H1 (cell line): ENCODE measurements at regions not wholly inside any gene's neighbourhood (a gene's known extent, or its start where the extent isn't known, plus 50 kb on each side); places are given as distances from the start of the nearest gene placed in this dataset.

Source experiments
- CTCF ChIA-PET: fragments of 300-600 bp; sonication (Branson Sonifier 250); formaldehyde crosslinking; loops from one replicate; lab custom pipeline; 2021; ENCODE audit not compliant: partially characterized antibody; lab: Charles Lee
- POLR2A ChIA-PET: fragments of 300-600 bp; sonication (Branson Sonifier 250); formaldehyde crosslinking; loops from one replicate; lab custom pipeline; 2021; ENCODE audit warnings: inconsistent platforms; ENCODE audit not compliant: partially characterized antibody; lab: Charles Lee
- DNase-seq, 2 experiments: peaks; one replicate each; pipeline versions ENCODE4 v3.0.0 to v3.0.0-alpha.2; 2010 to 2022; ENCODE audit warnings: low spot score in 2 of 2, low read depth in 1 of 2, mixed read lengths in 1 of 2
- FAIRE-seq: peaks from 2 replicates; lab custom pipeline; 2011; peaks lifted over from hg19 to GRCh38; lab: Jason Lieb, UNC
- H2AFZ ChIP-seq: 2 replicates; pipeline ENCODE4 v1.8.1; 2012; ENCODE audit warnings: low read length, inconsistent platforms
- H2AK5ac ChIP-seq: 2 replicates; pipeline ENCODE4 v1.6.1; 2013; ENCODE audit warnings: low read depth, low read length
- H2BK120ac ChIP-seq: replicated peaks from 2 replicates; pipeline ENCODE3; 2013; ENCODE audit warnings: low read depth, low read length, inconsistent platforms
- H2BK12ac ChIP-seq: 2 replicates; pipeline ENCODE4 v1.6.1; 2013; ENCODE audit warnings: low read depth, low read length
- H2BK15ac ChIP-seq: 2 replicates; pipeline ENCODE4 v1.6.1; 2013; ENCODE audit warnings: low read length
- H2BK20ac ChIP-seq: 2 replicates; pipeline ENCODE4 v1.6.1; 2013; ENCODE audit warnings: low read length
- H2BK5ac ChIP-seq: 2 replicates; pipeline ENCODE4 v1.6.1; 2013; ENCODE audit warnings: low read depth, low read length
- H3K14ac ChIP-seq: 2 replicates; pipeline ENCODE4 v1.6.1; 2013; ENCODE audit warnings: inconsistent platforms; ENCODE audit not compliant: insufficient read length
- H3K18ac ChIP-seq: 2 replicates; pipeline ENCODE4 v1.6.1; 2013; ENCODE audit warnings: low read length; ENCODE audit errors: extremely low read depth
- H3K23ac ChIP-seq: 2 replicates; pipeline ENCODE4 v1.6.1; 2013; ENCODE audit warnings: inconsistent platforms; ENCODE audit not compliant: insufficient read length
- H3K23me2 ChIP-seq: 2 replicates; pipeline ENCODE4 v1.6.1; 2013; ENCODE audit warnings: low read depth, low read length
- H3K27ac ChIP-seq: 2 replicates; pipeline ENCODE4 v1.6.1; 2011; ENCODE audit warnings: low read depth, low read length, inconsistent platforms
- H3K27me3 ChIP-seq, 4 experiments: replicated peaks in 1 of 4; 1 replicate in 1 of 4; 2 replicates in 3 of 4; pipeline versions ENCODE4 v1.6.1 to v1.8.1; 2011 to 2013; ENCODE audit warnings: low read length in 3 of 4, mild to moderate bottlenecking in 3 of 4, inconsistent platforms in 2 of 4, mixed read lengths in 2 of 4, moderate library complexity in 1 of 4; ENCODE audit not compliant: control insufficient read depth in 3 of 4, insufficient read depth in 3 of 4; ENCODE audit errors: extremely low read depth in 1 of 4
- H3K36me3 ChIP-seq, 4 experiments: 2 replicates each; pipeline versions ENCODE4 v1.6.1 to v1.8.1; 2011 to 2013; ENCODE audit warnings: mild to moderate bottlenecking in 4 of 4, low read length in 3 of 4, moderate library complexity in 2 of 4, control low read depth in 1 of 4, inconsistent platforms in 1 of 4; ENCODE audit not compliant: insufficient read depth in 4 of 4, control insufficient read depth in 2 of 4
- H3K4ac ChIP-seq: replicated peaks from 2 replicates; pipeline ENCODE3; 2013; ENCODE audit warnings: low read length, low read depth, mixed read lengths, inconsistent platforms; ENCODE audit not compliant: insufficient read length
- H3K4me1 ChIP-seq, 4 experiments: replicated peaks in 1 of 4; 1 replicate in 1 of 4; 2 replicates in 3 of 4; pipeline versions ENCODE4 v1.6.1 to v1.8.1; 2011 to 2013; ENCODE audit warnings: low read length in 3 of 4, inconsistent platforms in 2 of 4, mixed read lengths in 1 of 4; ENCODE audit not compliant: insufficient read depth in 4 of 4, control insufficient read depth in 3 of 4
- H3K4me2 ChIP-seq, 2 experiments: 2 replicates each; pipeline versions ENCODE4 v1.6.1 to v1.8.1; 2011 to 2013; ENCODE audit warnings: low read depth in 2 of 2, low read length in 2 of 2, control low read depth in 1 of 2, inconsistent platforms in 1 of 2, mild to moderate bottlenecking in 1 of 2; ENCODE audit not compliant: insufficient read depth in 1 of 2
- H3K4me3 ChIP-seq, 4 experiments: fragments of 200-600, 300-600 bp in 1 of 4; sonication (generic), shearing (Covaris generic), sonication (Bioruptor Twin) in 1 of 4; 2 replicates each; pipeline versions ENCODE4 v1.5.1 to v1.8.1; 2011 to 2016; ENCODE audit warnings: low read length in 4 of 4, low read depth in 3 of 4, control low read depth in 2 of 4, inconsistent platforms in 2 of 4, mild to moderate bottlenecking in 2 of 4, mixed read lengths in 1 of 4, moderate library complexity in 1 of 4; ENCODE audit not compliant: insufficient read depth in 2 of 4; ENCODE audit errors: extremely low read depth in 1 of 4
- H3K56ac ChIP-seq: replicated peaks from 2 replicates; pipeline ENCODE3; 2013; ENCODE audit warnings: low read depth, mild to moderate bottlenecking, mixed read lengths, low read length, inconsistent platforms; ENCODE audit not compliant: insufficient read length
- H3K79me1 ChIP-seq: 2 replicates; pipeline ENCODE4 v1.6.1; 2013; ENCODE audit warnings: low read depth, low read length, control low read depth
- H3K79me2 ChIP-seq, 2 experiments: 2 replicates each; pipeline versions ENCODE4 v1.6.1 to v1.8.1; 2012 to 2013; ENCODE audit warnings: low read length in 2 of 2, mild to moderate bottlenecking in 2 of 2, inconsistent platforms in 1 of 2; ENCODE audit not compliant: insufficient read depth in 2 of 2, control insufficient read depth in 1 of 2
- H3K9ac ChIP-seq, 4 experiments: replicated peaks in 1 of 4; 1 replicate in 1 of 4; 2 replicates in 3 of 4; pipeline versions ENCODE4 v1.6.1 to v1.8.1; 2011 to 2013; ENCODE audit warnings: low read depth in 3 of 4, low read length in 3 of 4, control low read depth in 2 of 4, mild to moderate bottlenecking in 2 of 4, moderate library complexity in 2 of 4, inconsistent platforms in 1 of 4; ENCODE audit errors: extremely low read depth in 1 of 4
- H3K9me3 ChIP-seq, 2 experiments: 2 replicates each; pipeline versions ENCODE4 v1.6.1 to v1.8.1; 2012 to 2013; ENCODE audit warnings: mild to moderate bottlenecking in 2 of 2, moderate library complexity in 2 of 2, control low read depth in 1 of 2, inconsistent platforms in 1 of 2, low read depth in 1 of 2, low read length in 1 of 2, mixed read lengths in 1 of 2; ENCODE audit not compliant: insufficient read depth in 2 of 2
- H4K20me1 ChIP-seq, 2 experiments: replicated peaks in 1 of 2; 2 replicates each; pipeline versions ENCODE3 to v1.8.1; 2011 to 2013; ENCODE audit warnings: inconsistent platforms in 2 of 2, low read length in 2 of 2, mild to moderate bottlenecking in 1 of 2; ENCODE audit not compliant: insufficient read depth in 2 of 2, control insufficient read depth in 1 of 2
- H4K5ac ChIP-seq: 2 replicates; pipeline ENCODE4 v1.6.1; 2013; ENCODE audit warnings: low read length, low read depth, mixed read lengths, inconsistent platforms; ENCODE audit not compliant: insufficient read length
- H4K8ac ChIP-seq: 2 replicates; pipeline ENCODE4 v1.8.0; 2013; ENCODE audit warnings: mild to moderate bottlenecking, moderate library complexity, low read length, inconsistent platforms; ENCODE audit not compliant: insufficient read depth; ENCODE audit errors: extremely low read depth
- H4K91ac ChIP-seq: replicated peaks from 2 replicates; pipeline ENCODE3; 2013; ENCODE audit warnings: low read length, mixed read lengths, inconsistent platforms; ENCODE audit not compliant: insufficient read length
- CBX8 ChIP-seq: fragments of 300-800, 300-1000 bp; sonication (generic); IDR thresholded peaks from 2 replicates; pipeline ENCODE4 v1.7.1; 2016; ENCODE audit warnings: low read depth, low read length, borderline replicate concordance
- CREB1 ChIP-seq: IDR thresholded peaks from 2 replicates; pipeline ENCODE4 v1.6.1; 2012; ENCODE audit warnings: inconsistent platforms
- E2F6 ChIP-seq: IDR thresholded peaks from 2 replicates; pipeline ENCODE4 v1.6.1; 2012; ENCODE audit warnings: inconsistent platforms
- FOSL1 ChIP-seq: IDR thresholded peaks from 2 replicates; pipeline ENCODE4 v1.6.1; 2011; ENCODE audit warnings: mild to moderate bottlenecking, low read depth, low read length, moderate library complexity; ENCODE audit not compliant: insufficient read depth
- KDM4A ChIP-seq: IDR thresholded peaks from one replicate; pipeline ENCODE4 v1.7.1; 2012; ENCODE audit warnings: low read depth, mild to moderate bottlenecking, moderate library complexity, low read length, inconsistent platforms; ENCODE audit not compliant: severe bottlenecking
- MAFK ChIP-seq: IDR thresholded peaks from 2 replicates; pipeline ENCODE4 v1.6.1; 2012; ENCODE audit warnings: low read depth, mild to moderate bottlenecking, improper control_type of control experiment, low read length
- MAX ChIP-seq: IDR thresholded peaks from 2 replicates; pipeline ENCODE4 v1.6.1; 2012; ENCODE audit warnings: inconsistent platforms
- NRF1 ChIP-seq: IDR thresholded peaks from 2 replicates; pipeline ENCODE4 v1.6.1; 2011; ENCODE audit warnings: mild to moderate bottlenecking, low read depth, low read length, improper control_type of control experiment
- POLR2A ChIP-seq, 2 experiments: IDR thresholded peaks; 1 replicate in 1 of 2; 2 replicates in 1 of 2; pipeline ENCODE4 v1.6.1; 2011; ENCODE audit warnings: low read depth in 2 of 2, low read length in 2 of 2, mild to moderate bottlenecking in 2 of 2; ENCODE audit errors: control extremely low read depth in 1 of 2
- POLR2AphosphoS5 ChIP-seq: IDR thresholded peaks from 2 replicates; pipeline ENCODE4 v1.6.1; 2011; ENCODE audit warnings: low read depth, low read length
- SP2 ChIP-seq: IDR thresholded peaks from 2 replicates; pipeline ENCODE4 v1.6.1; 2012; ENCODE audit warnings: mild to moderate bottlenecking, low read length, inconsistent platforms
- SUZ12 ChIP-seq: fragments of 200-600 bp; sonication (generic); IDR thresholded peaks from 2 replicates; pipeline ENCODE4 v1.6.1; 2012; ENCODE audit warnings: mild to moderate bottlenecking, inconsistent platforms, low read length, moderate library complexity, mixed read lengths
- TAF1 ChIP-seq: IDR thresholded peaks from 2 replicates; pipeline ENCODE4 v1.6.1; 2011; ENCODE audit warnings: mild to moderate bottlenecking, low read depth, low read length
- TBP ChIP-seq: IDR thresholded peaks from 2 replicates; pipeline ENCODE4 v1.6.1; 2011; ENCODE audit warnings: low read depth, low read length, improper control_type of control experiment
- TCF12 ChIP-seq: IDR thresholded peaks from 2 replicates; pipeline ENCODE4 v1.6.1; 2011; ENCODE audit warnings: low read depth, mild to moderate bottlenecking, low read length
- WGBS, 2 experiments: shearing (Covaris generic) in 1 of 2; methylation state at CpG; one replicate each; pipeline versions ENCODE4 v1.1.6 to v1.1.7; 2013 to 2015; ENCODE audit warnings: low lambda C conversion rate in 2 of 2, mixed read lengths in 2 of 2, inconsistent platforms in 1 of 2, low coverage in 1 of 2, missing lambda C conversion rate in 1 of 2; ENCODE audit not compliant: insufficient replicate concordance in 2 of 2, insufficient coverage in 1 of 2, insufficient read length in 1 of 2; ENCODE audit errors: extremely low coverage in 1 of 2, missing lambda C conversion rate in 1 of 2; 5-methylcytosine and 5-hydroxymethylcytosine counted together

GRCh38 chr14:77988970-77989369 is 181.2 kb upstream of the NRXN3 start:
- no peak for DNase-seq
- Histone ChIP-seq H3K4me1 (peaks cover 0 to 4% (median 0%) of the 10 kb centered on the region in 4 experiments; a peak in 2 of 7 replicates), H4K91ac (no peak overlapping the region), H2BK5ac (no peak overlapping the region), H3K9ac (no peak overlapping the region), H3K9me3 (peaks cover 0 to 2% of the 10 kb centered on the region in 2 experiments; a peak in 2 of 4 replicates), H3K27me3 (no peaks in the 10 kb centered on the region), H3K23me2 (no peaks in the 10 kb centered on the region), H3K79me1 (no peaks in the 10 kb centered on the region), H3K56ac (no peak overlapping the region), H3K18ac (no peak overlapping the region), H2BK15ac (no peak overlapping the region), H4K8ac (no peak overlapping the region), H2BK20ac (no peak overlapping the region), H3K79me2 (no peaks in the 10 kb centered on the region), H3K4me2 (no peak overlapping the region), H3K4me3 (no peak overlapping the region), H3K4ac (no peak overlapping the region), H4K20me1 (no peaks in the 10 kb centered on the region), H3K14ac (no peak overlapping the region), H2BK120ac (no peak overlapping the region), H3K27ac (no peak overlapping the region), H2AK5ac (no peak overlapping the region), H2BK12ac (no peak overlapping the region), H3K36me3 (no peaks in the 10 kb centered on the region), H2AFZ (no peak overlapping the region), H3K23ac (no peak overlapping the region), H4K5ac (no peak overlapping the region)
- POLR2A ChIA-PET: no interaction called here
- WGBS, 2 experiments: 87% methylated on average over 2 of the region's 2 CpGs; no CpG with 5 or more reads in 1 of the 2 experiments
- CTCF ChIA-PET: interaction anchor here (0.9 kb wide), 2 partner anchors 30 to 128 kb away, joined by 3 read pairs; no protein-coding TSS in a partner anchor
- no peak for TF ChIP-seq TCF12
- no peak for TF ChIP-seq SUZ12
- no peak for TF ChIP-seq MAX
- no peak for TF ChIP-seq FOSL1
- no peak for TF ChIP-seq CREB1
- no peak for TF ChIP-seq E2F6
- TF ChIP-seq SP2: no peak
- TF ChIP-seq POLR2AphosphoS5: no peak
- no peak for TF ChIP-seq KDM4A
- no peak for TF ChIP-seq POLR2A (IDR thresholded peaks at IDR 0.05; ENCODE audit: control extremely low read depth in 1 of 2, low read depth in 2 of 2, low read length in 2 of 2)
- no peak for TF ChIP-seq TBP
- no peak for TF ChIP-seq CBX8
- no peak for TF ChIP-seq NRF1
- TF ChIP-seq MAFK: no peak
- no peak for TF ChIP-seq TAF1
- FAIRE-seq: no peak
